DND-41 (cell line): ENCODE measurements at regions not wholly inside any gene's neighbourhood (a gene's known extent, or its start where the extent isn't known, plus 50 kb on each side); places are given as distances from the start of the nearest gene placed in this dataset.

Experiments
- ATAC-seq: fragments of 200-7000 bp; cut with Tn5 transposase; 3 replicates; pipeline ENCODE4 v1.9.1; 2021; ENCODE audit warnings: low read depth; ENCODE audit not compliant: insufficient read depth
- DNase-seq: peaks from one replicate; pipeline ENCODE4 v3.0.0-alpha.2; 2020
- H2AFZ ChIP-seq: 2 replicates; pipeline ENCODE4 v1.6.0; 2012; ENCODE audit warnings: low read depth, low read length
- H3K27ac ChIP-seq: 2 replicates; pipeline ENCODE4 v1.5.1; 2012; ENCODE audit warnings: low read length, inconsistent platforms
- H3K27me3 ChIP-seq: fragments of 200-600 bp; sonication (generic); 2 replicates; pipeline ENCODE4 v1.6.0; 2012; ENCODE audit warnings: low read length, mild to moderate bottlenecking, inconsistent platforms; ENCODE audit not compliant: insufficient read depth, poor library complexity
- H3K36me3 ChIP-seq: 2 replicates; pipeline ENCODE4 v1.5.1; 2012; ENCODE audit warnings: low read length, inconsistent platforms; ENCODE audit not compliant: insufficient read depth
- H3K4me1 ChIP-seq: 2 replicates; pipeline ENCODE4 v1.5.1; 2012; ENCODE audit warnings: mild to moderate bottlenecking, low read length; ENCODE audit not compliant: insufficient read depth
- H3K4me2 ChIP-seq: 2 replicates; pipeline ENCODE4 v1.6.0; 2012; ENCODE audit warnings: mild to moderate bottlenecking, moderate library complexity, low read length, inconsistent platforms; ENCODE audit not compliant: insufficient read depth
- H3K4me3 ChIP-seq, 2 experiments: fragments of 200-600 bp in 1 of 2; shearing (Covaris generic) in 1 of 2; 2 replicates each; pipeline ENCODE4 v1.5.1; 2012 to 2016; ENCODE audit warnings: inconsistent platforms in 2 of 2, low read length in 2 of 2, mild to moderate bottlenecking in 2 of 2, low read depth in 1 of 2, moderate library complexity in 1 of 2
- H3K79me2 ChIP-seq: 2 replicates; pipeline ENCODE4 v1.6.0; 2012; ENCODE audit warnings: low read length, inconsistent platforms; ENCODE audit not compliant: insufficient read depth
- H3K9ac ChIP-seq: 2 replicates; pipeline ENCODE4 v1.6.0; 2012; ENCODE audit warnings: low read depth, mild to moderate bottlenecking, inconsistent platforms, low read length, moderate library complexity
- H3K9me3 ChIP-seq: 2 replicates; pipeline ENCODE4 v1.5.1; 2012; ENCODE audit warnings: low read length, moderate library complexity, mild to moderate bottlenecking, inconsistent platforms; ENCODE audit not compliant: insufficient read depth, severe bottlenecking
- H4K20me1 ChIP-seq: 2 replicates; pipeline ENCODE4 v1.6.0; 2012; ENCODE audit warnings: low read length; ENCODE audit not compliant: insufficient read depth
- EZH2 ChIP-seq: IDR thresholded peaks from 3 replicates; pipeline ENCODE4 v1.6.1; 2012; ENCODE audit warnings: borderline replicate concordance, low read depth, mild to moderate bottlenecking, moderate library complexity, low read length, inconsistent platforms; ENCODE audit not compliant: severe bottlenecking
- TF ChIP-seq, protein P1 (sequence below): IDR thresholded peaks from 2 replicates; pipeline ENCODE4 v1.5.1; 2012; ENCODE audit warnings: borderline replicate concordance, low read length, moderate library complexity, mild to moderate bottlenecking; ENCODE audit not compliant: poor library complexity, severe bottlenecking; ENCODE audit errors: extremely low read depth

DNA sequence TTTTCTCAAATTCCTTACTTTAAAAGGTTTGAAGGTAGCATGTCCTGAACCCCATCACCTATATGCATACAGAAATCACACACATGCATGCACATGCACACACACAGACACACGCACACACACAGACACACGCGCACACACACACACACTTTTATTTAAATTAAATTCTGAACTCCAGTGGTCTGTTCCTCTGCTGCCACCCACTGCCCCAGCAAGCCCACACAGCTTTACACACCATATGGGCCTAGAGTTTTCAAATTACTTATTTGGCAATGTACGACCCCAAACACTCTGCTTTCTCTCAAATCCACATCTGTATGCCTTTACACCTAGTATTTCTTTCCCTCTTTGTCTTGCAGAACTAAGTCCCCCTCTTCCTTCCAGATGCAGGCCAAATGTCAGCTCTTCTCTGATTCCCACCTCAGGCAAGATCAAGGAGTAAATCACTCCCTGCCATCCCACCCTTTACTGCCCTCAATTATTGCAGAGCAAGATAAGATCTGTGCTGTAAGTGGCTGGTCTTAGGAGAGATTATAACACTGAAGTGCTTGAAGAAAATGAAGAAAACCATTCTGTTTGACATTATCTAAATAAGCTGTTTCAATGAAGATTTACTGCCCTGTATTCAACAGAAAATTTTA, 429.9 kb upstream of the CXADR start:
- Histone ChIP-seq H3K36me3 (no peaks in the 10 kb centered on the region), H3K27me3 (no peaks in the 10 kb centered on the region), H3K4me1 (no peaks in the 10 kb centered on the region), H3K9ac (no peak overlapping the region), H3K9me3 (no peaks in the 10 kb centered on the region), H2AFZ (no peak overlapping the region), H3K4me3 (no peak overlapping the region), H3K27ac (no peak overlapping the region), H4K20me1 (no peaks in the 10 kb centered on the region), H3K4me2 (no peak overlapping the region), H3K79me2 (no peaks in the 10 kb centered on the region)
- TF ChIP-seq, protein P1, sequence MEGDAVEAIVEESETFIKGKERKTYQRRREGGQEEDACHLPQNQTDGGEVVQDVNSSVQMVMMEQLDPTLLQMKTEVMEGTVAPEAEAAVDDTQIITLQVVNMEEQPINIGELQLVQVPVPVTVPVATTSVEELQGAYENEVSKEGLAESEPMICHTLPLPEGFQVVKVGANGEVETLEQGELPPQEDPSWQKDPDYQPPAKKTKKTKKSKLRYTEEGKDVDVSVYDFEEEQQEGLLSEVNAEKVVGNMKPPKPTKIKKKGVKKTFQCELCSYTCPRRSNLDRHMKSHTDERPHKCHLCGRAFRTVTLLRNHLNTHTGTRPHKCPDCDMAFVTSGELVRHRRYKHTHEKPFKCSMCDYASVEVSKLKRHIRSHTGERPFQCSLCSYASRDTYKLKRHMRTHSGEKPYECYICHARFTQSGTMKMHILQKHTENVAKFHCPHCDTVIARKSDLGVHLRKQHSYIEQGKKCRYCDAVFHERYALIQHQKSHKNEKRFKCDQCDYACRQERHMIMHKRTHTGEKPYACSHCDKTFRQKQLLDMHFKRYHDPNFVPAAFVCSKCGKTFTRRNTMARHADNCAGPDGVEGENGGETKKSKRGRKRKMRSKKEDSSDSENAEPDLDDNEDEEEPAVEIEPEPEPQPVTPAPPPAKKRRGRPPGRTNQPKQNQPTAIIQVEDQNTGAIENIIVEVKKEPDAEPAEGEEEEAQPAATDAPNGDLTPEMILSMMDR = no peak
- TF ChIP-seq EZH2 = no peak
- ATAC-seq = no peak
- DNase-seq = no peak

DNA sequence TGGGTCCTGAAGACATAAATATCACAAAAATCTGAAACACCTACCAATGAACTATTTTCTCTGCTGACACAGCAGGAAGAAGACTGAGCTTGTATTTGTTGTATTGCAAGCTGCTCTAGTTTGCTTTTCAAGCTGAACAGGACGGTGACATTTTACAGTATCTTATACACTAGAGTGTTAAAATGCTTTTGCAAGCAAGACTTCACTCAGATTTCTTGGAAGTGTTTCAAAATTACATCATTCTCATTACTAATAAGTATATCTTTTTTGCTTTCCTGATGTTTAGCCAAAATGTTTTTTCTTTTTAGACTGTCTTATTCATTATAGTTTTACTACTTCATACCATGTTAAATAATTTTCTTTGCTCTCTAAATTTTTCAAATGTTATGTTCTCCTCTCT, 427.1 kb upstream of the CXADR start:
- TF ChIP-seq EZH2 = no peak
- TF ChIP-seq, protein P1 = no peak
- DNase-seq (no peak), ATAC-seq (no peak)
- H4K20me1 ChIP-seq = no peaks in the 10 kb centered on the region
- no peaks in the 10 kb centered on the region for H3K4me1 ChIP-seq
- H3K36me3 ChIP-seq = no peaks in the 10 kb centered on the region
- no peak overlapping the region for H3K9ac ChIP-seq
- H3K79me2 ChIP-seq = no peaks in the 10 kb centered on the region
- H3K27ac ChIP-seq = no peak overlapping the region
- H3K4me2 ChIP-seq = no peak overlapping the region
- H3K9me3 ChIP-seq = no peaks in the 10 kb centered on the region
- no peaks in the 10 kb centered on the region for H3K27me3 ChIP-seq
- no peak overlapping the region for H2AFZ ChIP-seq
- H3K4me3 ChIP-seq = no peak overlapping the region

DNA sequence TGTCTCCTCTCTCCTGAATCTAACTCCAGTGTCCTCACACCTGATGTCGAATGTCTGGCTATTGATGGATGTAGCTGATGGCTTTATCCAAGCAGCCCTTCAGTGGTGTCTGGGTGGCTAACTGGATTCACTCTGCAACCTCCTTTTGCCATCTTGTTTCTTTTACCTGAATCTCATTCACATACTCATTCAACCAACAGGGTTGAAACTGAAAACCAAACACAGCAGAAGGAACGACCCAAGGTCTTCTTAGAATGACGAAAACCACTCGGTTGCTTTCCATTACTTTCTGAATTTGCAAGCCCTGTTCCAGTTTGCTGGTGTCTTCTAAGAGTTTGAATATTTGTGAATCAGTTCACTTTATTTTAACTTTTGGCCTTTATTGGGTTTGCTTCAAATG, 424.3 kb upstream of the CXADR start:
- Histone ChIP-seq H3K4me3 (no peak overlapping the region), H4K20me1 (no peaks in the 10 kb centered on the region), H2AFZ (no peak overlapping the region), H3K9ac (no peak overlapping the region), H3K9me3 (no peaks in the 10 kb centered on the region), H3K36me3 (no peaks in the 10 kb centered on the region), H3K27ac (no peak overlapping the region), H3K4me2 (no peak overlapping the region), H3K4me1 (no peaks in the 10 kb centered on the region), H3K79me2 (no peaks in the 10 kb centered on the region), H3K27me3 (no peaks in the 10 kb centered on the region)
- DNase-seq = no peak
- no peak for TF ChIP-seq EZH2
- TF ChIP-seq, protein P1 = no peak
- no peak for ATAC-seq

DNA sequence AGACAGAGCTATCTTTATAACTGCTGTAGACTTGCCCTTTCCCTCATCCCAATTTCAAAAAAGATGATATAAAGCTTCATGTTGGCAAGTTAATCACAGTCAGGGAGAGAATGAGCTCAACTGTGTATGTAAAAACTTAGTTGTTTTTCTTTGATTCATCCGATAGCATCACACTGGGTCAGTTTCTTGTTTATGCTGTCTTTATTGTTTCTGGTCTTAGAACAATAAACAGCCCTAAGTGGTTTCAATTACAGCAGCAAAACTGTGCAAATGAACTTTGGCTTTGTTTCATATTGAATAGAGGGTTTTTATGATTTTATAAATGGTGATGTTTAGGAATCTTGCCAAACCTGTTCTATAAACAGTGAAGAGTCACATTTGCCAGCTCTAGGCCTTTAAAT, 423.8 kb upstream of the CXADR start:
- no peak overlapping the region for H2AFZ ChIP-seq
- TF ChIP-seq, protein P1 = no peak
- TF ChIP-seq EZH2 = no peak
- H3K4me2 ChIP-seq = no peak overlapping the region
- no peak for ATAC-seq
- H3K27me3 ChIP-seq = no peaks in the 10 kb centered on the region
- no peak overlapping the region for H3K9ac ChIP-seq
- H4K20me1 ChIP-seq = no peaks in the 10 kb centered on the region
- H3K4me3 ChIP-seq = no peak overlapping the region
- no peak for DNase-seq
- H3K4me1 ChIP-seq = no peaks in the 10 kb centered on the region
- no peaks in the 10 kb centered on the region for H3K9me3 ChIP-seq
- H3K79me2 ChIP-seq = no peaks in the 10 kb centered on the region
- H3K36me3 ChIP-seq = no peaks in the 10 kb centered on the region
- no peak overlapping the region for H3K27ac ChIP-seq
